AG04450 (cell line): ENCODE measurements at regions not wholly inside any gene's neighbourhood (a gene's known extent, or its start where the extent isn't known, plus 50 kb on each side); places are given as distances from the start of the nearest gene placed in this dataset.

Source experiments
- CTCF ChIA-PET: fragments of 300-600, 350-600 bp; formaldehyde crosslinking; extraction: SDS; loops from one replicate; lab custom pipeline; 2022; ENCODE audit warnings: antibody characterized with exemption, inconsistent platforms; lab: Charles Lee
- POLR2A ChIA-PET: fragments of 350-600 bp; formaldehyde crosslinking; extraction: SDS; loops from one replicate; lab custom pipeline; 2021; ENCODE audit warnings: antibody characterized with exemption, inconsistent platforms; lab: Yijun Ruan, JAX
- DNase-seq: peaks from one replicate; pipeline ENCODE4 v3.0.0-alpha.2; 2011; ENCODE audit warnings: low read depth, low spot score
- H3K27ac ChIP-seq: one replicate; pipeline ENCODE4 v1.5.1; 2012; ENCODE audit warnings: low read depth, low read length, control low read depth
- H3K27me3 ChIP-seq: one replicate; pipeline ENCODE4 v1.6.0; 2012; ENCODE audit warnings: low read length; ENCODE audit not compliant: control insufficient read depth, insufficient read depth
- H3K4me3 ChIP-seq: 2 replicates; pipeline ENCODE4 v1.5.1; 2011; ENCODE audit warnings: mild to moderate bottlenecking, low read depth, low read length, control low read depth
- H3K9me3 ChIP-seq: 2 replicates; pipeline ENCODE4 v1.5.1; 2012; ENCODE audit warnings: low read length; ENCODE audit not compliant: control insufficient read depth, insufficient read depth
- CTCF ChIP-seq: IDR thresholded peaks from 2 replicates; pipeline ENCODE4 v1.5.1; 2011; ENCODE audit warnings: low read depth, low read length, control low read depth, inconsistent platforms

DNA sequence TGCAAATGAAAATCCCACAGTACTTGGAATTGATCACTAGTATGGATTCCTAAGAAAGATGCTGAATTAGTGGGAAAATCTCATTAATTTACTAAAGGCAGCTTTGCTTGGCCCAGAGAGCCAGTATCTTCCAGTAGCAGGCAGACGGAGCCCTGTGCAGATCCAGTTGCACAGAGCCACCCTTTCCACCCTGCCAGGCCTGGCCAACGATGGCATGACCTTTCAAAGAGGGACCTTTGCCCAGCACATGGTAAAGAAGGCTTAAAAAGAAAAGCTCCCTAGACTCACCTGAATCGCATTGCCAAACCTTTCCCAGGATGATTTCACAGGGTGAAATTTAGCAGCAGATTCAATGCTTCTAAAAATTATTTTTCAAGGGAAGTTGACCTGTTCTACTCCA is 170.5 kb upstream of the CAMK1G start:
- H3K27ac ChIP-seq: no peak overlapping the region
- no peak overlapping the region for H3K4me3 ChIP-seq
- POLR2A ChIA-PET: no interaction called here
- DNase-seq: no peak
- CTCF ChIA-PET: interaction anchor here (2.1 kb wide), 2 partner anchors 59 to 153 kb away, joined by 5 to 6 read pairs; no protein-coding TSS in a partner anchor
- H3K9me3 ChIP-seq: peaks cover 3% of the 10 kb centered on the region
- no peaks in the 10 kb centered on the region for H3K27me3 ChIP-seq
- TF ChIP-seq CTCF: no peak

- no peak for DNase-seq
- TF ChIP-seq CTCF: no peak
- Histone ChIP-seq H3K27ac (no peak overlapping the region), H3K4me3 (no peak overlapping the region), H3K9me3 (no peaks in the 10 kb centered on the region), H3K27me3 (no peaks in the 10 kb centered on the region)
- CTCF ChIA-PET: interaction anchor here (1.0 kb wide), 1 partner anchor 212 kb away, joined by 4 read pairs; no protein-coding TSS in a partner anchor
- POLR2A ChIA-PET: no interaction called here
Observed at GRCh38 chr1:209414803-209415329, 168.6 kb upstream of the CAMK1G start.

GRCh38 chr1:209416039-209416438 is 167.5 kb upstream of the CAMK1G start:
- 0 out of 2 replicates have a peak, but pooled peaks have one; percentile 4 for TF ChIP-seq CTCF
- Histone ChIP-seq H3K27ac (no peak overlapping the region), H3K4me3 (no peak overlapping the region), H3K9me3 (no peaks in the 10 kb centered on the region), H3K27me3 (no peaks in the 10 kb centered on the region)
- peak; percentile 42 for DNase-seq
- CTCF ChIA-PET: interaction anchor here (0.8 to 2.3 kb wide), 3 partner anchors 26 to 213 kb away, joined by 3 to 11 read pairs (median 4); no protein-coding TSS in a partner anchor
- POLR2A ChIA-PET: no interaction called here

DNA sequence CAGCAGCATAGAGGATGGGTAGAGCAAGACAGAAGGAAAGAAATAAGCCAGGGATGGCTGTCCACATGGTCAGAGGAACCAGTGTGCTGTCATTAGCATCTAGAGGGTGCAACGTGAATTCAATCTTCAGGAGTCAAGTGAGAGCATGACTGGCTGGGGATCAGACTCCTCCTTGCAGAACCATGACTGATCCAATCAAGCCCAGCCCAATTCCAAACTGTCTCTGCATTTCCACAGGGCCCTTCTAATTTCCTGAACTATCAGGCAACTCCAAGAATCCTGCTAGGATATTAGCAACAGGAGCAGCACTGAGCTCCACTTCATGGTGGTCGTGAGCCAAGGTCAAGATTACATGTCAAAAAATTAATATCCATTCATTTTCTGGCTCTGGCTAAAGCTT is 166.8 kb upstream of the CAMK1G start:
- ChIA-PET POLR2A (no interaction called here), CTCF (interaction anchor here (0.8 to 2.3 kb wide), 3 partner anchors 27 to 62 kb away, joined by 3 to 11 read pairs (median 3); no protein-coding TSS in a partner anchor)

More for the DNA sequence above, 166.8 kb upstream of the CAMK1G start:
- TF ChIP-seq CTCF: no peak
- Histone ChIP-seq H3K27me3 (no peaks in the 10 kb centered on the region), H3K9me3 (no peaks in the 10 kb centered on the region), H3K27ac (no peak overlapping the region), H3K4me3 (no peak overlapping the region)
- no peak for DNase-seq
